Parathyroid adenoma (tissue), 2 donors: ENCODE measurements at regions not wholly inside any gene's neighbourhood (a gene's known extent, or its start where the extent isn't known, plus 50 kb on each side); places are given as distances from the start of the nearest gene placed in this dataset.

Experiments
- H2AFZ ChIP-seq: fragments of 300-600 bp; sonication (generic); one replicate; pipeline ENCODE4 v1.7.0; 2017; ENCODE audit warnings: antibody characterized with exemption, mild to moderate bottlenecking
- H3K27ac ChIP-seq: fragments of 300-600 bp; sonication (generic); one replicate; pipeline ENCODE4 v1.7.0; 2017
- H3K27me3 ChIP-seq: fragments of 300-600 bp; sonication (generic); one replicate; pipeline ENCODE4 v1.7.0; 2017; ENCODE audit warnings: low read length; ENCODE audit not compliant: control insufficient read depth, insufficient read depth
- H3K36me3 ChIP-seq: fragments of 300-600 bp; sonication (generic); one replicate; pipeline ENCODE4 v1.7.0; 2017; ENCODE audit warnings: low read length; ENCODE audit not compliant: control insufficient read depth, insufficient read depth
- H3K4me1 ChIP-seq: fragments of 300-600 bp; sonication (generic); one replicate; pipeline ENCODE4 v1.7.0; 2017; ENCODE audit warnings: control low read depth
- H3K4me2 ChIP-seq: fragments of 300-600 bp; sonication (generic); one replicate; pipeline ENCODE4 v1.7.0; 2017; ENCODE audit warnings: low read length
- H3K4me3 ChIP-seq: fragments of 300-600 bp; sonication (generic); one replicate; pipeline ENCODE4 v1.7.0; 2017; ENCODE audit warnings: low read depth, low read length
- H3K79me2 ChIP-seq: fragments of 300-600 bp; sonication (generic); one replicate; pipeline ENCODE4 v1.7.0; 2017; ENCODE audit warnings: control low read depth
- H3K9ac ChIP-seq: fragments of 300-600 bp; sonication (generic); one replicate; pipeline ENCODE4 v1.7.0; 2017; ENCODE audit warnings: mild to moderate bottlenecking
- H3K9me3 ChIP-seq: fragments of 300-600 bp; sonication (generic); one replicate; pipeline ENCODE4 v1.7.0; 2017; ENCODE audit warnings: low read length; ENCODE audit not compliant: control insufficient read depth
- CTCF ChIP-seq: fragments of 300-600 bp; sonication (generic); IDR thresholded peaks from one replicate; pipeline ENCODE4 v1.7.0; 2017; ENCODE audit warnings: antibody characterized with exemption, mild to moderate bottlenecking
- donor health status: primary hyperparathyroidism.

- Histone ChIP-seq H3K4me2 (no peak overlapping the region), H3K27me3 (no peaks in the 10 kb centered on the region), H3K79me2 (no peaks in the 10 kb centered on the region), H3K36me3 (no peaks in the 10 kb centered on the region), H3K9ac (no peak overlapping the region), H3K4me3 (no peak overlapping the region), H3K27ac (no peak overlapping the region), H3K4me1 (no peaks in the 10 kb centered on the region), H2AFZ (no peak overlapping the region), H3K9me3 (no peaks in the 10 kb centered on the region)
- TF ChIP-seq CTCF = no peak
Observed at GRCh38 chr17:15124746-15125145, 140.4 kb downstream of the PMP22 start.

GRCh38 chr17:15124264-15124595 lies 140.9 kb downstream of the PMP22 start:
- Histone ChIP-seq H3K79me2 (no peaks in the 10 kb centered on the region), H3K27me3 (no peaks in the 10 kb centered on the region), H3K4me2 (no peak overlapping the region), H3K27ac (no peak overlapping the region), H3K9me3 (no peaks in the 10 kb centered on the region), H3K9ac (no peak overlapping the region), H3K36me3 (no peaks in the 10 kb centered on the region), H2AFZ (no peak overlapping the region), H3K4me1 (no peaks in the 10 kb centered on the region), H3K4me3 (no peak overlapping the region)
- TF ChIP-seq CTCF = no peak

GRCh38 chr17:15123593-15124263 lies 141.4 kb downstream of the PMP22 start:
- H3K4me2 ChIP-seq = no peak overlapping the region
- no peak overlapping the region for H2AFZ ChIP-seq
- H3K27me3 ChIP-seq = no peaks in the 10 kb centered on the region
- no peaks in the 10 kb centered on the region for H3K79me2 ChIP-seq
- no peak overlapping the region for H3K9ac ChIP-seq
- H3K36me3 ChIP-seq = no peaks in the 10 kb centered on the region
- H3K9me3 ChIP-seq = no peaks in the 10 kb centered on the region
- no peak overlapping the region for H3K4me3 ChIP-seq
- TF ChIP-seq CTCF = no peak
- H3K27ac ChIP-seq = no peak overlapping the region
- no peaks in the 10 kb centered on the region for H3K4me1 ChIP-seq

GRCh38 chr17:15122857-15123256 lies 142.3 kb downstream of the PMP22 start:
- H3K27me3 ChIP-seq = no peaks in the 10 kb centered on the region
- H2AFZ ChIP-seq = no peak overlapping the region
- H3K79me2 ChIP-seq = no peaks in the 10 kb centered on the region
- H3K9ac ChIP-seq = no peak overlapping the region
- H3K4me3 ChIP-seq = no peak overlapping the region
- no peaks in the 10 kb centered on the region for H3K36me3 ChIP-seq
- no peak overlapping the region for H3K27ac ChIP-seq
- H3K4me2 ChIP-seq = no peak overlapping the region
- no peaks in the 10 kb centered on the region for H3K4me1 ChIP-seq
- no peak for TF ChIP-seq CTCF
- no peaks in the 10 kb centered on the region for H3K9me3 ChIP-seq

GRCh38 chr17:15121426-15121825 lies 143.7 kb downstream of the PMP22 start:
- no peak overlapping the region for H3K9ac ChIP-seq
- TF ChIP-seq CTCF = no peak
- no peak overlapping the region for H3K4me3 ChIP-seq
- H3K4me2 ChIP-seq = no peak overlapping the region
- H3K27ac ChIP-seq = no peak overlapping the region
- no peaks in the 10 kb centered on the region for H3K36me3 ChIP-seq
- no peaks in the 10 kb centered on the region for H3K27me3 ChIP-seq
- H3K9me3 ChIP-seq = no peaks in the 10 kb centered on the region
- H2AFZ ChIP-seq = no peak overlapping the region
- no peaks in the 10 kb centered on the region for H3K4me1 ChIP-seq
- no peaks in the 10 kb centered on the region for H3K79me2 ChIP-seq
